HUDEP-2 (cell line): ENCODE measurements at regions not wholly inside any gene's neighbourhood (a gene's known extent, or its start where the extent isn't known, plus 50 kb on each side); places are given as distances from the start of the nearest gene placed in this dataset.

Experiments
- DNase-seq, 76 experiments: peaks; one replicate each; lab custom pipeline; 2025; ENCODE audit not compliant: unreplicated experiment in 76 of 76; lab: John Stamatoyannopoulos, UW

- no peak for DNase-seq
Observed at GRCh38 chr16:51420247-51420646, 269.2 kb upstream of the SALL1 start.

GRCh38 chr16:51419768-51420167, 268.7 kb upstream of the SALL1 start:
- DNase-seq = no peak

GRCh38 chr16:51418258-51418657, 267.2 kb upstream of the SALL1 start:
- DNase-seq = no peak

- DNase-seq = no peak
Observed at GRCh38 chr16:51416926-51417325, 265.9 kb upstream of the SALL1 start.

GRCh38 chr16:51410125-51410524, 259.1 kb upstream of the SALL1 start:
- no peak for DNase-seq

GRCh38 chr16:51409001-51409675, 258.1 kb upstream of the SALL1 start:
- DNase-seq = no peak

- DNase-seq = no peak
Observed at GRCh38 chr16:51408357-51408756, 257.3 kb upstream of the SALL1 start.

- no peak for DNase-seq
Observed at GRCh38 chr16:51407921-51408320, 256.9 kb upstream of the SALL1 start.

- DNase-seq = no peak
Observed at GRCh38 chr16:51407199-51407598, 256.1 kb upstream of the SALL1 start.

GRCh38 chr16:51405361-51405760, 254.3 kb upstream of the SALL1 start:
- DNase-seq = no peak

GRCh38 chr16:51404386-51404785, 253.3 kb upstream of the SALL1 start:
- DNase-seq = no peak

GRCh38 chr16:51402785-51403184, 251.7 kb upstream of the SALL1 start:
- DNase-seq = no peak

- no peak for DNase-seq
Observed at GRCh38 chr16:51402298-51402697, 251.2 kb upstream of the SALL1 start.

GRCh38 chr16:51401673-51402072, 250.6 kb upstream of the SALL1 start:
- no peak for DNase-seq

- DNase-seq = no peak
Observed at GRCh38 chr16:51399908-51400670, 249.0 kb upstream of the SALL1 start.

GRCh38 chr16:51394421-51394820, 243.4 kb upstream of the SALL1 start:
- no peak for DNase-seq

- no peak for DNase-seq
Observed at GRCh38 chr16:51393381-51394005, 242.4 kb upstream of the SALL1 start.

- no peak for DNase-seq
Observed at GRCh38 chr16:51392521-51393187, 241.6 kb upstream of the SALL1 start.

GRCh38 chr16:51391798-51392511, 240.9 kb upstream of the SALL1 start:
- no peak for DNase-seq

GRCh38 chr16:51390877-51391276, 239.8 kb upstream of the SALL1 start:
- no peak for DNase-seq

GRCh38 chr16:51389881-51390280, 238.8 kb upstream of the SALL1 start:
- no peak for DNase-seq
